Cerebellar cortex (tissue), 1 donor: ENCODE measurements at regions not wholly inside any gene's neighbourhood (a gene's known extent, or its start where the extent isn't known, plus 50 kb on each side); places are given as distances from the start of the nearest gene placed in this dataset.

Experiments
- DNase-seq: peaks from one replicate; pipeline ENCODE4 v3.0.0-alpha.2; 2015; ENCODE audit warnings: low spot score

DNA sequence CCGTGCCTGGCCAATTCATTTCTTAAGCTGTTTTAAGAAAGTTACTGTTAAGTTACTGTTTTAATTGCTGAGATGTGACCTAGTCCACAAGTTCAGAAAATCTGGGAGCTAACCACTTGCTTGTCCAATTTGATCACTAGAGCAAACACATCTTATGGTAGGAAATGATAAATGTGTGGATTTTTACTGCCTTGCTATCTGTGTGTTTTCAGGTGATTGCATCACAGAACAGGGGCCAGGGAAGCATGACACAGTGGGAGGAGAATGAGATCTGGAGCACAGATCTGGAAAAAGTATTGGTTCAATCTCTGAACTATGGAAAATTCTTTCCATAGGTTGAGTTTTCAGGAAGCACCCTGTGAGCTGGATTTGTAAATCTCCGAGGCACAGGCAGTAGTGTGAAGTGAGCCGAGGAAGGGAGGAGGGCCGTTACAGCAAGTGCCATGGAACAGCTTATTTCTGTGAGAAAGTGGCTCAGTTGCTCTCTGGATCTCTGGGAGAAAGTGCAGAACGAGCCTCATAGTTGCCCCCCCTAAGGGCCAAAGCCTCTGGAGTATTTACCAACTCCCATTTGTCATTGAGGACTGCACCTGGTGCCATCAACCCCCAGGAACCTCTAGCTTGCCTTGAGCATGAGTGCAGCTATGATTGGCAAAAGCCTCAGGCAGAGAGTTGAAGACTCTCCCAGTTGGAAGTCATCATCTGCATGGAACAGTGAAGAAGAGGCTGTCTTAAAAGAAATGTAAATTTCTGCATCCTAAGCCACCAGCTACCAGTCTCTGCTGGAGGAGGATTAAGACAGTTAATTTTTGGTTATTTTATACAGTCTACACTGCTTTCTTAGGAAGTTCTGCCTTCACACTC is 161.8 kb upstream of the CLINT1 start:
- no peak for DNase-seq

GRCh38 chr5:158017469-158017868 is 158.5 kb upstream of the CLINT1 start:
- DNase-seq = no peak

DNA sequence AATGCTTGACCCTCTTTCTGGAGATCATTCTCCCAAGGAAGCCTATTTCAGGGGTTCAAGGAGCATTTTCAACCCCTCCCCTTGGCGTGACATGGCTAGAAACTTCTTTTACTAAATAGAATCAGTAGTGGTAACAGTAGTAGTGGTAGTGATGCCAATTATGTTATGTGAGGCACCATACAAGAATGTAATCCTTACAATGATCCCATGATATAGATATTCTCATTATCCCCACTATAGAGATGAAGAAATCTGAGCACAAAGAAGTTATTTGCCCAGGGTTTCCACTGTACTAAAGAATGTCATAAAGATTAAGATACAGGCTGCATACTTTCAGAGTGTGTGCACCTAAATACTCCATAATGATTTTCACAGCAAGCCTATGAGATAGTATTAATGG is 155.4 kb upstream of the CLINT1 start:
- DNase-seq = no peak

GRCh38 chr5:158013939-158014338 is 155.0 kb upstream of the CLINT1 start:
- DNase-seq = peak; percentile 3

GRCh38 chr5:158013303-158013702 is 154.4 kb upstream of the CLINT1 start:
- DNase-seq = no peak

DNA sequence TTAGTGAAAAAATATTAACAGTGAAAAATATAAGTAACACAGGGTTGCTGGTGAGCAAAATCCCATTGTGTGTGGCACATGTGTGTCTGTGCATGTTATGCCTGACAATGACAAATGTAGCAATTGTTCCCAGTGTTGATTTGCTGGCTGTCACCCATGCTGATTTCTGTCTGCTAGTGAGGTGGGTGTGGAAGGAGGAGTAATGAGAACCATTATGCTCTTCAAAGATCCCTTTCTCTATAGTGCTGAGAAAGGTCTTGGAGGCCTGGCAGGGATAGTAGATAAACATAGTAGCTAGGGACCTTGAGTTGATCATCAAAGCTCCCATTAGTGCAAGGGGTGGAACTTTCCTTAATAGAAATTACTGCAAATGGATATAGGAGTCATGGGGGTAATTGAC is 152.5 kb upstream of the CLINT1 start:
- DNase-seq = no peak

GRCh38 chr5:158010831-158011230 is 151.9 kb upstream of the CLINT1 start:
- no peak for DNase-seq

DNA sequence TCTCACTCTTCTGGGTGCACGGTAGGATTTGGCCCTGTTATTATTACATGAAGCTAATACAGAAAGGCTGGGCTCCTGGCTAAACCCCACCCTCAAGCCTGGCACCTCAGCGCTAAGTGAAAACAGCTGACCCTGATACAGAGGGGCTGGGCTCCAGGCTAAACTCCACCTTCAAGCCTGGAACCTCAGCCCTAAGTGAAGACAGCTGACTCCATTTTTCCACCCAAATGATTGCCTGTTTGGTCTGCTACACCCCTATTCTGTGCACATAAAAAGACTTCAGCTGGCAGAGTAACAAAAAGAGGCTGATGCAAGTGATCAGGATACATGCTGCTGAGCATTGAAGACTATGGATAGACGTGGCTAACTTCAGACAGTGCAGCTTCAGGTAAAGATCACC is 148.4 kb upstream of the CLINT1 start:
- DNase-seq = no peak

GRCh38 chr5:157999696-158000095 is 140.8 kb upstream of the CLINT1 start:
- DNase-seq = no peak

DNA sequence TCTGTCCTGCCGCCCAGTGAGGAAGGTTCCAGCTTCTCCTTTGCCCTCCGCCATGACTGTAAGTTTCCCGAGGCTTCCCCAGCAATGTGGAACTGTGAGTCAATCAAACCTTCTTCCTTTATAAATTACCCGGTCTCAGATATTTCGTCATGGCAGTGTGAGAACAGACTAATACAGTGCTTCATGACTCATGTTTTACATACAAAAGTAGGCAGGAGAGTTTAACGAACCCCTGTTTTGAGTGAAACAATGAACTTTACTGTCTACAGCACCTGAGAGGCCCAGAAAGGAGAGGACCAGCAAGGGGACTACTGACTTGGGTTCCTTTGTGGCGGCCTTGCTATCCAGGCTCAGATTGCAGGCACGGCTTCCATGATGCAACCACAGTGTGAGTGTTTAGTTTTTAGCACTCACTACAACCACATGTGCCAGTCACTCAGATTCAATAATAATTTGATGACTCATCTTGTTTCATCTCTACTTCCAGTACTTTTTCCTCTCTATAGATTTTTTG is 139.1 kb upstream of the CLINT1 start:
- no peak for DNase-seq

DNA sequence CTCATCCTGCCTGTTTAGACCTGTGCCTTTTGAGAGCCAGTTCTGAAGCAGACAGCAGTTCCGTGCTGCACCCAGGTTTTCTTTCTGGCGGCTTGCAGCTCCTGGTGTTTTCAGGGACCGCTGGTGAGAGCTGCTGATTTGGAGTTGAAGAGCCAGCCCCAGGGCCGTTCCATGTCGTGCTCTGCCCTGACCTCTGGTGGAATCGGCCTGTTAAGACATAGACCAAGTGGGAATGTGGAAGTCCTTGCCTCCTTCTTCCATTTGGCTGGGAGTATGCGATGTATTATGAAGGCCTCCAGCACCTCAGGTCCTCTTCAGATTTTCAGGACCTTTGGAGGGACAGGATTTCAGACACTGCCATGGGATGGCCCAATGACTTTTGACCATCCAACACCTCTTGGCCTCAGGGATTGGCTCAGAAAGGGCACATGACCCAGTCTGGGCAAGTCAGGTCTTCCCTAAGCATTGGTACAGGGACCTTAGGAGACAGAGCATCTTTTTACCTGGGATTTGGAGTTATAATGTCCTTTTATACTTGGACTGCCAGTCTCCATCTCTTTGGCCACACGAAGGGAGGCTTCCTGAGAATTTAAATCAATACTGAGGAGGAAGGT is 136.1 kb upstream of the CLINT1 start:
- peak; percentile 72 for DNase-seq

DNA sequence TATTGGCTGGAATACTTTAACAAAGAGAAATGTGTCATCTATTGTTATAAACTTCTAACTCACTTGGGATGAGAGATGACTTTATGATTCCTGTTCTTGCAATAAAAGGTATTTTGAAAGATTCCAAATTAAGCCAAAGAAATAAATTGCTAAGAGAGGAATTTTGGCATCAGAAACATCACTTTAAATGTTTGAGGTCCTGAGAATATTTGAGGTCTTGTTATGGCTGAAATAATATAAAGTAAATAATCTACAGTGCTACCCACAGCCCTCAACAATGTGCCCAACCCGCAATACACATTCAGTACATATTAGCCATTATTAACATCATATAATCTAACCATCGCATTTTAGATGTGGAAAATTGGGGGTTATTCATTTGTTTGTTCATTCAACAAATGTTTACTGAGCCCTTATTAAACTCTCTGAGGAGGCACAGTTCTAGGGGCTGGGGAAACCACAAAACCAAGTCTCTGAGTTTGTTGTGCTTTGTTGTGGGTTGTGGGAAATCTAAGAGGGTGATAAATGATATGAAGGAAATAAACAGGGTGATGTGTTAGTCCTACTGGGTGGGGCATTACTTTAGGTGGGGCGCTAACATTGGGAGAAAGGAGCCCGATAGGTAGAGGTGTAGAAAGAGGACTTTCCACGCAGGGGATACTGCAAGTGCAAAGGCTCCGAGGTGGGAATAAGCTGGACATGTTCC is 135.2 kb upstream of the CLINT1 start:
- no peak for DNase-seq

DNA sequence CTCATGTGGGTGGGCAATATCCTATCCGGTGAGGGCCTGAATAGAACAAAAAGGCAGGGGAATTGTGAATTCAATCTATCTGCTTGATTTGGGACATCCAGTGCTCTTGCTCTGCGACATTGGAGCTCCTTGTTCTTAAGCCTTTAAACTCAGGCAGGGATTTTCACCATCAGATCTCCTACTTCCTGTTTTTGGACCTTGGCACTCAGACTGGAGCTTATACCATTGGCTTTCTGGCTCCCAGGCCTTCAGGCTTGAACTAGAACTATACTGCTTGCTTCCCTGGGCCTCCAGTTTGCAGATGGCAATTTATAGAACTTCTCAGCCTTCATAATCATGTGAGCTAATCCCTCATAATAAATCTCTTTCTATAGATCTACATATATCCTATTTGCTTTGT is 134.3 kb upstream of the CLINT1 start:
- DNase-seq = no peak

GRCh38 chr5:157990583-157991181 is 131.7 kb upstream of the CLINT1 start:
- DNase-seq = no peak

DNA sequence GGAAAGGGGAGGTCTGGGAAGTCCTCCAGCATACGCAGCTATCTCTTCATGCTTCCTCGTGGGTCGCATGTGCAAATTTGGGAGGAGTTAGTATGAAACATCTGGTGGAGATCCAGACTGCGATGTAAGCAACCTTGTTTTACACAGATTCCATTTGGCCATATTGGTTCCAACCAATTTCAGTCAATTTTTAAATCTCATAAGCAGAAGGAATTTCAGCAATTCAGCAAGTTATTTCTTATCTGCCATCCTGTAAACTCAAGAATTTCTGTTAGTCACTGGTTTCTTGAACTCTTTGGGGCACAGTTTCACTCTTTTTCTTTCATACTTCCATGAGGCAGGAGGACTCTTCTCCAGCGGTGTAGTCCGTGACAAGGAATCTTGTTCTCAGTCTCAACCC is 130.4 kb upstream of the CLINT1 start:
- no peak for DNase-seq

DNA sequence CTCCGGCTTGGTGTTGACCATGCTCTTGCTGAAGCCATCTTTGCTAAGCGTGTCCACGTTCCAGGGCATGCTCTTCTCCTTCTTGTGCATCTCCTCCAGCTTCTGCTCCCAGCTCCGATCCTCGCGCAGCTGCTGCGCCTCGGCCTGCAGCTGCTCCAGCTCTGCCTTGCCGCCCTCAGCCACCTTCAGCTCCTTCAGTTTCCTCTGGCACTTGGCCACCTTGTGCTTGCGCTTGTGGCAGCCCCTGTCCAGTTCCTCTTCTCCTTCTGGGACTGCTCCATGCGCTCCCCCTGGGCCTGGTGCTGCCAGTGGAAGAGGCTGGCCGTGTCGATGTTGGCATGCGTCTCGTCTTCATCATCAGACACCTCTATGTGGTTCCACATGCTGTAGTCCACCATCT is 128.3 kb upstream of the CLINT1 start:
- no peak for DNase-seq

- no peak for DNase-seq
Observed at GRCh38 chr5:157986431-157986990, 127.6 kb upstream of the CLINT1 start.

DNA sequence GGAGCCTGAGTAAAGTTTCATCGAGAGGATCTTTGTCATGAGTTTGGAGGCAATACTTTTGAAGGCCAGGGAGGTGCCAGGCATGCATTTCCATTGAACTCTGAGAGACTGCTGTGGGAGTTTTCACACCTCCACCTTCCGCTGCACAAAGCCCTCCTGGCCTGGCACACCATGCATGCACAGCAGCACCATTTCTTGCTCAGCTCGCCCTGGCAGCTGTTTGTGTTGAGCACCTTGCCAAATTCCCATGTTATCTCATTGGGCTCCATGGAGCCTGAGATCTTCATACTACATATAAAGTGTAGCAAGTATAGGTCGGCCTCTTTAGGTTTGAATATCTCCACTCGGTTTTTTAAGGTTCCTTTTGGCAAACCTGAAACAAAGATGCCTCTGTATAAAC is 125.7 kb upstream of the CLINT1 start:
- DNase-seq = no peak

DNA sequence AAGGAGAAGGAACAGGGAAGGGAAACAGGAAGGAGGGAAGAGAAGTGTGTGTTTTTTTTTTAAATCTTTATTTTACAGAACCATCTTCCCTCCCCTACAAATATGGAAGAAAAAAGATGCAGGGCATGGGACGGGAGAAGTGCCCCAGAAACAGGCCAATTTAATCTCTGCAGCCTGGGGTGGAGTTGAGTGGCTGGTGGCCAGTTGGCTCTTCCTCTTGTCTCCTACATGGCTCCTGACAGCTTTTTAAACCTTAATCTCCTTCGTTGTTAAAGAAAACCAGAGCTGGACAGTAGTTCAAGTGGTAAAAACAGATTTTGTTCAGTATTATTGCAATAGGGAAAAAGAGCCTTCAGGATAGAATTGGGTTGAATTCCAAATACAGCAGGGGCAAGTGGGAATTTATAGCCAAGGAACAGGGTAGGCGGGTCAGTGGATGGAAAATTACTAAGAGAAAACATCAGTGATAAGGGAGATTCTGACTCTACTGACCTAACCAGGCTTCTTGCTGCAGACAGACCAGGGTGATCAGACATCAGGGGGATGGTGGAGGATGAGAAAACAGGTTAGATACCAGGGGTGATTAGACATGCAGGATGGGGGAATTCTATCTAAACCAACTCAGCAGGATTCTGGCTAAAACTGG is 125.1 kb upstream of the CLINT1 start:
- peak; percentile 30 for DNase-seq

DNA sequence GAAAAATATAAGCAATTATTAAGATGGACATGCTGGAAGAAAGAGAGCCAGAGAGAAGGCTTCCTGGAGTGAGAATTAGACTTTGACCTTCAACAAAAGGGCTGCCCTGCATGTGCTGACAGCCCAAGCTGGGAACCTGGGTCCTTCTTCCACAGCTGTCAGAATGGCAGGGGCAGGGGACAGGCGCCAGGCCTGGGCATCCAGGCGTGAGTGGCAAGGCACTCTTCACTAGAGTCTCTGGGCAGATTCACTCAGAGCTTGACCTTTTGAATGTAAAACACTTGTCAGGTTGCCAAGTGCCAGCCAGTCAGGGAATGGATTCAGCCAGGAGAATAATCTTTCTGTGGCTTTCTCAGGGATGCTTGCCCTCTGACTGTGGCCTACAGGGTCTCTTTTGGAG is 119.1 kb upstream of the CLINT1 start:
- peak; percentile 6 for DNase-seq

DNA sequence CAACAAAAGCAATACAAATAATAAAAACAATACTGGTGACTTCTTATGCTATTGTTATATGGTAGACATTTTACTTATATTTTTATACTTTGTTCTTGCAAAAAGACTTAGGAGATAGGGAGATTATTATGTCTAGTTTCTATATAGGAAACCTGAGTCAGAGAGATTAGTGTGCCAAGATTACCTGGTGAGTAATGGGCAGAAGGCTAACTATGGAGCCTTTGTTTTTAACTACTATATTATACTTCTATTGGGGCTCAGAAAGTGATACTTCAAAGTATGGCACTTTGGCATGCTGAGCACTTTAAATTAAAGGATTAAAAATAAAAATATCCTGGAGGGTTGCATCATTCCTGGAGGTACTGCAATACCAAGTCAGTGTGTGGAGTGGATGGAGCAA is 117.5 kb upstream of the CLINT1 start:
- no peak for DNase-seq

DNA sequence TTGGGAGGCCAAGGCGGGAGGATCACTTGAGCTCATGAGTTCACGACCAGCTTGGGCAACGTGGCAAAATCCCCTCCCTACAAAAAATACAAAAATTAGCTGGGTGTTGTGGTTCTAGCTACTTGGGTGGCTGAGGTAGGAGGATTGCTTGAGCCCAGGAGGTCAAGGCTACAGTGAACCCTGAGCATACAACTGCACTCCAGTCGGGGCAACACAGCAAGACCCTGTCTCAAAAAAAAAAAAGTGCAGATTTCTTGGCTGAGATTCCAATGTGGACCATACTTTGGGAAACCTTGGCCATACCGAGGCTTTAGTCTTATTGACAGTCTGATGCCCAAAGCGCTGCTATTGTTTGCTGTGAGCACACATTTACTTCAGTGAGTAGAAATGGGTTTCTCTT is 113.6 kb upstream of the CLINT1 start:
- DNase-seq = no peak
